DOHH2 (cell line): ENCODE measurements at regions not wholly inside any gene's neighbourhood (a gene's known extent, or its start where the extent isn't known, plus 50 kb on each side); places are given as distances from the start of the nearest gene placed in this dataset.

Source experiments
- H3F3A ChIP-seq: fragments of 200-600 bp; sonication (generic), shearing (Covaris generic); 2 replicates; pipeline ENCODE4 v1.6.0; 2016; ENCODE audit warnings: antibody characterized with exemption, mild to moderate bottlenecking; ENCODE audit not compliant: control insufficient read depth, insufficient read depth
- H3K27ac ChIP-seq: fragments of 200-600 bp; sonication (generic); 2 replicates; pipeline ENCODE4 v1.5.1; 2014; ENCODE audit warnings: low read depth, mild to moderate bottlenecking, low read length, moderate library complexity
- H3K27me3 ChIP-seq: fragments of 200-600 bp; sonication (generic); 2 replicates; pipeline ENCODE4 v1.6.1; 2014; ENCODE audit warnings: mild to moderate bottlenecking, low read length, mixed read lengths; ENCODE audit not compliant: control insufficient read depth
- H3K36me3 ChIP-seq: fragments of 200-600 bp; sonication (generic); 2 replicates; pipeline ENCODE4 v1.6.1; 2014; ENCODE audit warnings: mild to moderate bottlenecking, low read length, moderate library complexity, mixed read lengths; ENCODE audit not compliant: control insufficient read depth
- H3K4me1 ChIP-seq: fragments of 200-600 bp; sonication (generic); 2 replicates; pipeline ENCODE4 v1.6.1; 2014; ENCODE audit warnings: mild to moderate bottlenecking, low read length, mixed read lengths; ENCODE audit not compliant: control insufficient read depth
- H3K4me2 ChIP-seq: fragments of 200-600 bp; sonication (generic); 2 replicates; pipeline ENCODE4 v1.6.0; 2014; ENCODE audit warnings: mild to moderate bottlenecking, low read length, moderate library complexity
- H3K4me3 ChIP-seq: fragments of 200-600 bp; sonication (generic); 2 replicates; pipeline ENCODE4 v1.5.1; 2014; ENCODE audit warnings: mild to moderate bottlenecking, low read length, mixed read lengths
- H3K79me2 ChIP-seq: fragments of 200-600 bp; sonication (generic); 2 replicates; pipeline ENCODE4 v1.6.1; 2014; ENCODE audit warnings: mild to moderate bottlenecking, low read length, mixed read lengths; ENCODE audit not compliant: control insufficient read depth
- H3K9me2 ChIP-seq: fragments of 200-600 bp; sonication (generic); replicated peaks from 2 replicates; pipeline ENCODE4 v1.6.1; 2014; ENCODE audit warnings: mild to moderate bottlenecking, low read length, mixed read lengths; ENCODE audit not compliant: control insufficient read depth
- H3K9me3 ChIP-seq: fragments of 200-600 bp; sonication (generic); 2 replicates; pipeline ENCODE4 v1.6.1; 2014; ENCODE audit warnings: antibody characterized with exemption, low read length, mixed read lengths; ENCODE audit not compliant: control insufficient read depth, insufficient read depth
- H4K20me1 ChIP-seq: fragments of 200-600 bp; sonication (generic); 2 replicates; pipeline ENCODE4 v1.6.0; 2014; ENCODE audit warnings: low read depth, mild to moderate bottlenecking, antibody characterized with exemption, low read length, moderate library complexity; ENCODE audit not compliant: control insufficient read depth, insufficient read depth
- EZH2phosphoT487 ChIP-seq: fragments of 200-600 bp; sonication (generic); IDR thresholded peaks from 2 replicates; pipeline ENCODE4 v1.6.1; 2017; ENCODE audit warnings: borderline replicate concordance, mild to moderate bottlenecking, antibody characterized with exemption, low read length, moderate library complexity, mixed read lengths
- TF ChIP-seq, protein P1 (sequence below): fragments of 200-600 bp; sonication (generic); IDR thresholded peaks from one replicate; pipeline ENCODE4 v1.5.1; 2014; ENCODE audit warnings: antibody characterized with exemption, mild to moderate bottlenecking, low read depth, low read length; ENCODE audit not compliant: poor library complexity, severe bottlenecking

DNA sequence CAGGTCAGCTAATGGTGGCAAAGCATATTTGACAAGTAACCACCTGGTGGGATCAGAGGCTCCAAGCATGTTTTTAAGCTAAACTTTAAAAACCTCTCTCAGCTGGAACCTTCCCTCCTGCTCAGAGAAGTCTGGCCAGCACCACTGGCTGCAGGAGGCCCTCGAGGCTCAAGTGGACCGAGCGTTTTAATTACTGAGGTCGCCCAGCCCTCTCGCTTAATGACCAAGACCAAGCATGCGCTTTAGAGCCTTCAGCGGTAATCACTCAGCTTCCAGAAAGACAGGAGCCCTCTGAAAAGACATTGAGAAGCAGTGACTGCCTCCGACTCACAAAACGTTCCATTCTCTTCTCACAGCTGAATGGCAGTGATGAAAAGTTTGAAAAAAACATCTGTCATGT is 383.4 kb upstream of the ADARB2 start:
- H4K20me1 ChIP-seq = no peaks in the 10 kb centered on the region
- no peaks in the 10 kb centered on the region for H3K9me3 ChIP-seq
- H3K4me1 ChIP-seq = no peaks in the 10 kb centered on the region
- no peaks in the 10 kb centered on the region for H3K79me2 ChIP-seq
- no peak overlapping the region for H3K4me3 ChIP-seq
- no peaks in the 10 kb centered on the region for H3K27me3 ChIP-seq
- H3K9me2 ChIP-seq = no peaks in the 10 kb centered on the region
- TF ChIP-seq, protein P1, sequence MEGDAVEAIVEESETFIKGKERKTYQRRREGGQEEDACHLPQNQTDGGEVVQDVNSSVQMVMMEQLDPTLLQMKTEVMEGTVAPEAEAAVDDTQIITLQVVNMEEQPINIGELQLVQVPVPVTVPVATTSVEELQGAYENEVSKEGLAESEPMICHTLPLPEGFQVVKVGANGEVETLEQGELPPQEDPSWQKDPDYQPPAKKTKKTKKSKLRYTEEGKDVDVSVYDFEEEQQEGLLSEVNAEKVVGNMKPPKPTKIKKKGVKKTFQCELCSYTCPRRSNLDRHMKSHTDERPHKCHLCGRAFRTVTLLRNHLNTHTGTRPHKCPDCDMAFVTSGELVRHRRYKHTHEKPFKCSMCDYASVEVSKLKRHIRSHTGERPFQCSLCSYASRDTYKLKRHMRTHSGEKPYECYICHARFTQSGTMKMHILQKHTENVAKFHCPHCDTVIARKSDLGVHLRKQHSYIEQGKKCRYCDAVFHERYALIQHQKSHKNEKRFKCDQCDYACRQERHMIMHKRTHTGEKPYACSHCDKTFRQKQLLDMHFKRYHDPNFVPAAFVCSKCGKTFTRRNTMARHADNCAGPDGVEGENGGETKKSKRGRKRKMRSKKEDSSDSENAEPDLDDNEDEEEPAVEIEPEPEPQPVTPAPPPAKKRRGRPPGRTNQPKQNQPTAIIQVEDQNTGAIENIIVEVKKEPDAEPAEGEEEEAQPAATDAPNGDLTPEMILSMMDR = no peak
- TF ChIP-seq EZH2phosphoT487 = no peak
- no peak overlapping the region for H3K27ac ChIP-seq
- no peaks in the 10 kb centered on the region for H3K36me3 ChIP-seq
- no peaks in the 10 kb centered on the region for H3F3A ChIP-seq
- H3K4me2 ChIP-seq = no peak overlapping the region

DNA sequence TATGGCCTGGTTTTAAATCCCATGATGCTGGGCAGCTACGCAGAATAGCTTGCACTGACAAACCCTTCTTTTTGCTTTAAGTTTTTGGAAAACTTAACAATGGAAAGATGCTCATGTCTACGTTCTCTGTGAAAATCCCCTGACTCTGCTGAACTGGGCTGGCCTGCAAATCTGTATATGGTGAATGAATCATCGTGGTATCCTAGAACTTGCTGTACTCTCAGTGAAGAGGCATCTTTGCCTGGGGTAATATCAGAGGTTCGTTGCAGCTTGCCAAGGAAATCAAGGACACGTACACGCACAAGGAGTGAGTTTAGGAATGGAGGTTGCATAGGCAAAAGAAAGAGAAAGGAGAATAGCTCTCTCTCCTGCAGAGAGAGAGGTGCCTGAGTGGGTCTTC is 382.0 kb upstream of the ADARB2 start:
- Histone ChIP-seq H3K27ac (no peak overlapping the region), H4K20me1 (no peaks in the 10 kb centered on the region), H3K4me1 (no peaks in the 10 kb centered on the region), H3F3A (no peaks in the 10 kb centered on the region), H3K79me2 (no peaks in the 10 kb centered on the region), H3K9me3 (no peaks in the 10 kb centered on the region), H3K4me3 (no peak overlapping the region), H3K9me2 (no peaks in the 10 kb centered on the region), H3K27me3 (no peaks in the 10 kb centered on the region), H3K4me2 (no peak overlapping the region), H3K36me3 (no peaks in the 10 kb centered on the region)
- TF ChIP-seq, protein P1 = no peak
- TF ChIP-seq EZH2phosphoT487 = no peak

DNA sequence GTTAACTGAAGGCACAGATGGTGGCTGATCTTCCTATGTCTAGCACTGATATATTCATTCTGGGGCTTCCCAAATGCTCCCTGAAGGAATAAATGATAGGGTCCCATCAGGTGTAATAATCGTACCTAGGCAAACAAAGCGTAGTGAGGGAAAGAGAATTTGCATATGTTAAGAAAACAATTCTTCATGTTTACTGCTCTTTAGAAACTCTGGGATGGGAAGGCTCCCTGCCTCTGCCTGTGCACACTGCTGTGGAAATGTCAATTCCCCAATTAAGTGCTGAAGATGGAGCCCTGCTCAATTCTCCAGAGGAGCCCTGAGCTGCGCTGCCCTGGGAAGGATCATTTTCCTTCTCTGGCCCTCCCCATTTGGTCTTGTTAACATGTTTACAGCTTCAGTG is 380.9 kb upstream of the ADARB2 start:
- Histone ChIP-seq H3K27ac (no peak overlapping the region), H4K20me1 (no peaks in the 10 kb centered on the region), H3F3A (no peaks in the 10 kb centered on the region), H3K27me3 (no peaks in the 10 kb centered on the region), H3K9me3 (no peaks in the 10 kb centered on the region), H3K4me3 (no peak overlapping the region), H3K4me2 (no peak overlapping the region), H3K79me2 (no peaks in the 10 kb centered on the region), H3K4me1 (no peaks in the 10 kb centered on the region), H3K9me2 (no peaks in the 10 kb centered on the region), H3K36me3 (no peaks in the 10 kb centered on the region)
- no peak for TF ChIP-seq EZH2phosphoT487
- TF ChIP-seq, protein P1 = no peak

DNA sequence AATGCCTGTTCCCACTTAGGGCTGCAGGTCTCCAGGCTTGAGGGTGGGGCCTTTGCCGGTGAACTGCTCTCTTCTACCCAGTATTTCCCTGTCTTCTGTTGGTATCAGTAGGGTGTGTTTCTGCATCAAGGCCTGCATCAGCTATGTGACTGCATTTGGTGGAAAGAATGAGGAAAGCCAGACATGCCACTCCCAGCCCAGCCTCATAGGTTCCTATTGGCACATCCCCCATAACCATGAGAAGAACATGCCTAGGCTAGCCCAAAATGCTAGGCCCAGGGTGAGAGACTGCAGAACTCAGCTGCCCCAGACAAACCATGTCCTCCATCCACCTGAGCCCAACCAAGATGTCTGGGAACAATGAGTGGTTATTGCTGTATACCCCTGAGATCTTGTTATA is 380.3 kb upstream of the ADARB2 start:
- H3K36me3 ChIP-seq = no peaks in the 10 kb centered on the region
- H3K79me2 ChIP-seq = no peaks in the 10 kb centered on the region
- H4K20me1 ChIP-seq = no peaks in the 10 kb centered on the region
- no peak overlapping the region for H3K4me3 ChIP-seq
- no peaks in the 10 kb centered on the region for H3K4me1 ChIP-seq
- no peaks in the 10 kb centered on the region for H3F3A ChIP-seq
- no peaks in the 10 kb centered on the region for H3K9me3 ChIP-seq
- H3K9me2 ChIP-seq = no peaks in the 10 kb centered on the region
- H3K4me2 ChIP-seq = no peak overlapping the region
- H3K27me3 ChIP-seq = no peaks in the 10 kb centered on the region
- no peak for TF ChIP-seq EZH2phosphoT487
- TF ChIP-seq, protein P1 = no peak
- H3K27ac ChIP-seq = no peak overlapping the region
